D721Med (cell line): ENCODE measurements at regions not wholly inside any gene's neighbourhood (a gene's known extent, or its start where the extent isn't known, plus 50 kb on each side); places are given as distances from the start of the nearest gene placed in this dataset.

Experiments used
- DNase-seq: peaks from one replicate; pipeline ENCODE4 v3.0.0; 2011; ENCODE audit warnings: low spot score; ENCODE audit not compliant: insufficient read length
- FAIRE-seq: peaks from 2 replicates; lab custom pipeline; 2011; peaks lifted over from hg19 to GRCh38; lab: Jason Lieb, UNC
- CTCF ChIP-seq: IDR thresholded peaks from 2 replicates; pipeline ENCODE4 v1.5.1; 2012; ENCODE audit warnings: mild to moderate bottlenecking, control low read depth; ENCODE audit not compliant: insufficient read depth; ENCODE audit errors: missing control alignments

- TF ChIP-seq CTCF, result no peak
- FAIRE-seq, result no peak
- no peak for DNase-seq
Observed at GRCh38 chr11:10946072-10946471, 88.2 kb upstream of the ZBED5 start.

- no peak for DNase-seq
- TF ChIP-seq CTCF, result no peak
- no peak for FAIRE-seq
Observed at GRCh38 chr11:10945196-10945595, 87.3 kb upstream of the ZBED5 start.

GRCh38 chr11:10943968-10944367 is 86.1 kb upstream of the ZBED5 start:
- FAIRE-seq (no peak), DNase-seq (no peak)
- no peak for TF ChIP-seq CTCF

- TF ChIP-seq CTCF, result no peak
- FAIRE-seq, result no peak
- DNase-seq, result no peak
Observed at GRCh38 chr11:10942620-10943019, 84.8 kb upstream of the ZBED5 start.

GRCh38 chr11:10941871-10942270 is 84.0 kb upstream of the ZBED5 start:
- FAIRE-seq (no peak), DNase-seq (no peak)
- TF ChIP-seq CTCF, result no peak

- DNase-seq, result no peak
- no peak for TF ChIP-seq CTCF
- FAIRE-seq, result no peak
Observed at GRCh38 chr11:10941414-10941813, 83.6 kb upstream of the ZBED5 start.

GRCh38 chr11:10938650-10939387 is 81.0 kb upstream of the ZBED5 start:
- FAIRE-seq, result no peak
- no peak for TF ChIP-seq CTCF
- no peak for DNase-seq
